Islet precursor cell (in vitro differentiated cells): ENCODE measurements at regions not wholly inside any gene's neighbourhood (a gene's known extent, or its start where the extent isn't known, plus 50 kb on each side); places are given as distances from the start of the nearest gene placed in this dataset.
"Not testable (repeated sequence)": the region's sequence is repeated elsewhere in the genome, so short reads cannot be mapped to it uniquely, and the experiment has no call there.

Experiments used
- DNase-seq: peaks from one replicate; pipeline ENCODE4 v3.0.0-alpha.2; 2018

GRCh38 chr7:146057958-146058357 lies 58.6 kb upstream of the CNTNAP2 start:
- DNase-seq: peak; percentile 51

- DNase-seq: no peak
Measured at GRCh38 chr7:146054909-146055308, 61.7 kb upstream of the CNTNAP2 start.

- no peak for DNase-seq
Measured at GRCh38 chr7:146053492-146053891, 63.1 kb upstream of the CNTNAP2 start.

GRCh38 chr7:146043310-146043709 lies 73.3 kb upstream of the CNTNAP2 start:
- not testable (repeated sequence) for DNase-seq

- DNase-seq: no peak
Measured at GRCh38 chr7:146028251-146028750, 88.3 kb upstream of the CNTNAP2 start.

GRCh38 chr7:146027243-146027642 lies 89.4 kb upstream of the CNTNAP2 start:
- DNase-seq: no peak

GRCh38 chr7:146022776-146023175 lies 93.8 kb upstream of the CNTNAP2 start:
- DNase-seq: no peak

GRCh38 chr7:146019041-146020004 lies 97.3 kb upstream of the CNTNAP2 start:
- not testable (repeated sequence) for DNase-seq

GRCh38 chr7:146017366-146017765 lies 99.2 kb upstream of the CNTNAP2 start:
- DNase-seq: not testable (repeated sequence)

DNA sequence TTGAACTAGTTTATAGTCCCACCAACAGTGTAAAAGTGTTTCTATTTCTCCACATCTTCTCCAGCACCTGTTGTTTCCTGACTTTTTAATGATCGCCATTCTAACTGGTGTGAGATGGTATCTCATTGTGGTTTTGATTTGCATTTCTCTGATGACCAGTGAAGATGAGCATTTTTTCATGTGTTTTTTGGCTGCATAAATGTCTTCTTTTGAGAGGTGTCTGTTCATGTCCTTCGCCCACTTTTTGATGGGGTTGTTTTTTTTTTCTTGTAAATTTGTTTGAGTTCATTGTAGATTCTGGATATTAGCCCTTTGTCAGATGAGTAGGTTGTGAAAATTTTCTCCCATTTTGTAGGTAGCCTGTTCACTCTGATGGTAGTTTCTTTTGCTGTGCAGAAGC lies 102.4 kb upstream of the CNTNAP2 start:
- DNase-seq: not testable (repeated sequence)

DNA sequence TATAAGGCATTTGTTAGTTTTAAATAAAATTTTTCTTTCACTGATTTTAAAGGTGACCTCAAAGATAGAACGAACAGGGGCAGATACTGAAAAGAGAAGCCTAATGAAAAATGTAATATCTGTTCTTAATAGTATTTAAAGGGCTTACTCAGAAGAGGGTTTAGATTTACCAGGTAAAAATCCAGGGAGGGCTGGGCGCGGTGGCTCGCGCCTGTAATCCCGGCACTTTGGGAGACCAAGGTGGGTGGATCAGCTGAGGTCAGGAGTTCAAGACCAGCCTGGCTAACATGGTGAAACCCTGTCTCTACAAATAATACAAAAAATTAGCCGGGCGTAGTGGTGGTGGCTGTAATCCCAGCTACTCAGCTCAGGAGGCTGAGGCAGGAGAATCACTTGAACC lies 108.3 kb upstream of the CNTNAP2 start:
- no peak for DNase-seq

GRCh38 chr7:146004805-146005204 lies 111.8 kb upstream of the CNTNAP2 start:
- no peak for DNase-seq

GRCh38 chr7:146002431-146003078 lies 114.0 kb upstream of the CNTNAP2 start:
- DNase-seq: no peak

DNA sequence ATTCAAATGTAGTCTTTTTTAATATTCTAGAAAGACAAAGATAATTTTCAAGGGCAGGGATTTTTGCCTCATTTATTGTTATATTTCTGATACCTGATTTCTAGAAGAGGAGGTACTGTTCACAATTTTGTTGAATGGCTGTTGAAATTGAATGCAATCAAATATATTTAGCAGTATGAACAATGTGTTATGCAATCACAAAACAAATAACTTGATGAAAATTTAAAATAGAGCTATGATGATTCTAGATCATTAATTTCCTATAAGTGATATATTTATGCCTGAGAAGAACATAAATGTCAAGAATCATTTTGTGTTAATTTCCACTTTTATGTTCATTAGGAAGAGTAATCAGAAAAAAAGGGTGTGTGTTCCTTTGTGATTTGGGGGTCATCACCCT lies 114.6 kb upstream of the CNTNAP2 start:
- no peak for DNase-seq

DNA sequence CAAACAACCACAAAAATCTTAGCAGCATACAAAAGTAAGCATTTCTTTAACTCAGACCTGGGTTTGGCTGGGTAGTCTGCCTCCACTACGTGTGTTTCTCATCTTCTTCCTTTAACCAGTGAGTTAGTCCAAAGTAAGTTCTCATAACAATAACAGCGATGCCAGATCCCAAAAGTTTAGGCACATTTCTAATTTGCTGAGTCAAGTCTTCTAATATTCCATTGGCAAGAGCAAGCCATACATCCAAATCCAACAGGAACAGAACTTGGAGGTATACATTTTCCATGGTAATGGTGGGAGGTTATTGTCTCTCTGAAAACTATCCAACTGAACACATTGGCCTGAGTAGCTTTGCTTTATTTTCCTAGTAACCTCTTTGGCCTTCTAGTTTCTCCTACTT lies 115.7 kb upstream of the CNTNAP2 start:
- DNase-seq: no peak

DNA sequence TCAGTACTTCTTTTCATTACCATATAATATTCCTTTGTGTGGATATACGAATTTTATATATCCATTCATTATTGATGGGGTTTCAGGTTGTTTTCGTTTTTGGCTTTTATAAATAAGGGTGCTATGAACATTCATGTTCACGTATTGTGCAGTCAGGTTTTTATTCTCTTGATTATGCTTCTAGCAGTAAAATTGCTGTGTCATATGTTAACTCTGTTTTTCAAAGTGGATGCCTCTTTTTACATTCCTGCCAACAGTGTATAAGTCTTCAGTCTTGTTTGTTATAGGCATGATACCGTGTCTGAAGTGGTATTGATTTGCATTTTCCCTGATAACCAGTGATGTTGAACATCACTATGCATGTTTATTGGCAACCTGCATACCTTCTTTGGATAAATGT lies 127.1 kb upstream of the CNTNAP2 start:
- DNase-seq: no peak

DNA sequence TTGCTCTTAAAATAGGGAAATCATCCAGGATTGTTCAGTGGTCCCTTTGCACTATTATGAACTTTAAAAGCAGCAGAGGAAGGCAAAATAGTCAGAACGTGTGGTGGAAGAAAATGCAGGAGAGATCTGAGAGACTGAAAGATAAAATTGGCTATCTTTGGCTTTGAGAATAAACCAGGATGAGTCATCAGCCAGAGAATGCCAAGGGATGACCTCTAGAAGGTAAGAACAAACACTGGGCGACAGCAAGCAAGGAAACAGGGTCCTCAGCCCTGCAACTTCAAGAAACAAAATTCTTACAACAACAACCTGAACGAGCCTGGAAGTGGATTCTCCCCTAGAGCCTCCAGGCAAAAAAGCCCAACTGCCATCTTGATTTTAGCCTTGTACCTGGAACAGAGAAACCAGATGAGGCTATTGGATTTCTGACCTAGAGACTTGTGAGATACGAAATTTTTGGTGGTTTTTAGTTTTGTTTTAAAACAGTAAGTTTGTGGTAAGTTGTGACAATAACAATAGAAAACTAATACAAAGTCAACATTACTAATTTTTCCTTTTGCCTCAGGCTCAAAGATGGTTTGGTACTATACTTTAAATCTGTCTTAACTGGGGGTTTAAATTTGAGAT lies 130.2 kb upstream of the CNTNAP2 start:
- peak; percentile 74 for DNase-seq

DNA sequence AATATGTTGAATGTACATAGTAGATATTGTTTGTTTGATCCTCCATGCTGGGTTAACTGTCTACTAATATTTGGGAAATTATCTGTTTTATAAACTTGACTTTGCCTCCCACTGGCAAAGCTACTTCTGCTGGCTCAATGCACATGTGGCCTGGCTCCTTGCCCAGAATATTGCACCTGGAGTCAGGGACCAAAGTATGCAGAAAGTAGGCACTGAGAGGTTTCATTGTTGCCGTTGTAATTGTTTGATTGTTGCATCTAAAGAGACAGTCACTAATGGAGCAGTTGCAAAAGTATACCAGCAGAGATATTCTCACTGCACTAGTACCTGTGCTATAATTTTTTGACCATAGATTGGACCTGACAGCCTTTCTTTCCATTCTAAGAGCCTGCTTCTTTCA lies 137.8 kb upstream of the CNTNAP2 start:
- no peak for DNase-seq

DNA sequence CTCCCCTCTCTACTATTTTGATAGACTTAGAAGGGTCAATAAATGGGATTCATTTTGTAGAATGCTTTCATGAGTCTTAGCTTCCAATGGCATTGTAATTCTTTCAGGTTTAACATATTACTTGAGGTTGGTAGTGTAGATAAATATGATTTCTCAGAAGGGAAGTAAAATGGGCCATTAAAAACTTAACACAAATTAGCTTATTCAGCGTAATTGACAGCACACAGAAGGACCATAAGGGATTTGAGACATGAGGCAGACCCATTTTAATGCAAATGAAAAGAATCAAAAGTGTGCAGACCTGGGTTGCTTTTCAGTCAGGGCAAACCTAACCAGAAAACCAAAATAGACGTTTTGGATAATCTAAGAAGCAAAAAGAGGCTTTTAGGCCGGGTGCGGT lies 156.6 kb upstream of the CNTNAP2 start:
- no peak for DNase-seq

DNA sequence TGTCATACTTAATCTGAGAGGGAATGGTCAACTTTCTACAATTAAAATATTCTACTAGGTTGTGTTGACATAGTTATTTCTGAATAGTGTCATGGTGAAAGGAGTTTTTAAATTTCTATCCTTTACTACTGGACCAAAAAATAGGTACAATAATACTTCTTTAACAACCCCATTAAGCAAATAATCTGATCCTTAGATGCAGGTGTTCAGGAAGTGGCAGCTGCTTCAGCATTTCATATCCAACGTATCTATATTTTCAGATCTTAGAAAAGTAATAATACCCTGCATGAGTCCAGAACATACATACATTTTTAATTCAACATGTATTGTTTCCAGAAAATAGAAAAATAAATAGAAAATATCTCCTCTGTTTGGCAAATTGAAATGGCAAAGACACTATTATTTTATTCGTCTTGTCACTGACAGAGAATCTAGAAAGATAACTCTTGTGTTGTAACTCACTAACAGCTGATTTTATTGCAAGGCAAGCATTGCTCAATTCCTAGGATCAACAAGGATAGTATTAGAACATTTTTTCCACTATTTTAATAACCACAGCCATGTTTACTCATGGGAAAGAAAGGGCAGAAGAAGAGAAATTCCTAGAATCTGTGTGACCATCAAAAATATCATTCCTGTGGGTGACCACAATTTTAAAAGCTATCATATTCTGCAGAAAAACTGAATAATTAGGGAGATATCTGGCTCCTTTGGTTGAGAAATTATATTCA lies 159.3 kb upstream of the CNTNAP2 start:
- DNase-seq: no peak

GRCh38 chr7:145951566-145951965 lies 165.0 kb upstream of the CNTNAP2 start:
- no peak for DNase-seq

- no peak for DNase-seq
Measured at GRCh38 chr7:145928937-145929336, 187.7 kb upstream of the CNTNAP2 start.

- no peak for DNase-seq
Measured at GRCh38 chr7:145919712-145920111, 196.9 kb upstream of the CNTNAP2 start.
